Activated CD4-positive, alpha-beta T cell treated with anti-CD3 and anti-CD28 coated beads for 36 hours (primary cell): ENCODE measurements at regions not wholly inside any gene's neighbourhood (a gene's known extent, or its start where the extent isn't known, plus 50 kb on each side); places are given as distances from the start of the nearest gene placed in this dataset.
A peak's percentile ranks its signal among the peaks of the same experiment; 100 is the strongest.

ENCODE experiments used
- ATAC-seq: fragments of 200-7000 bp; cut with Tn5 transposase; one replicate; pipeline ENCODE4 v1.10.0; 2021; ENCODE audit warnings: mild to moderate bottlenecking, moderate library complexity
- CTCF ChIA-PET: fragments of 350-600 bp; sonication (Branson Sonifier 250); formaldehyde crosslinking; loops from one replicate; lab custom pipeline; 2021; ENCODE audit warnings: antibody characterized with exemption; lab: Charles Lee
- POLR2A ChIA-PET: fragments of 350-600 bp; sonication (Branson Sonifier 250); formaldehyde crosslinking; loops from one replicate; lab custom pipeline; 2021; ENCODE audit warnings: antibody characterized with exemption, inconsistent platforms; lab: Charles Lee
- DNase-seq: peaks from one replicate; pipeline ENCODE4 v3.0.0-alpha.2; 2020
- H3K27ac Mint-ChIP-seq: one replicate; pipeline ENCODE4 v1.8.0; 2021; ENCODE audit warnings: mixed read lengths
- H3K27me3 Mint-ChIP-seq: one replicate; pipeline ENCODE4 v1.8.0; 2021; ENCODE audit warnings: mixed read lengths
- H3K36me3 Mint-ChIP-seq: one replicate; pipeline ENCODE4 v1.8.0; 2021; ENCODE audit warnings: low read depth, mixed read lengths
- H3K4me1 Mint-ChIP-seq: one replicate; pipeline ENCODE4 v1.8.0; 2021; ENCODE audit warnings: mixed read lengths
- H3K4me3 Mint-ChIP-seq: one replicate; pipeline ENCODE4 v1.8.0; 2021; ENCODE audit warnings: mild to moderate bottlenecking, moderate library complexity, mixed read lengths
- H3K9me3 Mint-ChIP-seq: one replicate; pipeline ENCODE4 v1.8.0; 2021; ENCODE audit warnings: low read depth, mixed read lengths
- intact Hi-C, 2 experiments: fragments of 100-400 bp; cut with DNase I in 1 of 2; cut with micrococcal nuclease in 1 of 2; formaldehyde crosslinking; loops; one replicate each; pipeline versions ENCODE4 v1.14.2 to v1.15.1; 2022 to 2024; cut with DNase I, micrococcal nuclease

GRCh38 chr2:15738943-15739342 lies 147.3 kb downstream of the DDX1 start:
- Mint-ChIP-seq H3K36me3 (no peaks in the 10 kb centered on the region), H3K4me3 (no peak overlapping the region), H3K27ac (no peak overlapping the region), H3K9me3 (peaks cover 6% of the 10 kb centered on the region), H3K27me3 (peaks cover 8% of the 10 kb centered on the region), H3K4me1 (no peaks in the 10 kb centered on the region)
- ChIA-PET POLR2A (no interaction called here), CTCF (no interaction called here)
- ATAC-seq (no peak), DNase-seq (no peak)
- intact Hi-C loops = no loop called here

GRCh38 chr2:15744820-15745219 lies 153.2 kb downstream of the DDX1 start:
- no peaks in the 10 kb centered on the region for H3K36me3 Mint-ChIP-seq
- CTCF ChIA-PET = no interaction called here
- no peaks in the 10 kb centered on the region for H3K4me1 Mint-ChIP-seq
- no peak overlapping the region for H3K27ac Mint-ChIP-seq
- intact Hi-C loops = loop anchor here in 1 of 2 experiments (5.0 kb wide), 1 partner anchor 108 kb away; no protein-coding TSS in a partner anchor
- no peak overlapping the region for H3K4me3 Mint-ChIP-seq
- peaks cover 6% of the 10 kb centered on the region for H3K9me3 Mint-ChIP-seq
- H3K27me3 Mint-ChIP-seq = peaks cover 8% of the 10 kb centered on the region
- POLR2A ChIA-PET = no interaction called here
- no peak for DNase-seq
- ATAC-seq = no peak

GRCh38 chr2:15745350-15745749 lies 153.7 kb downstream of the DDX1 start:
- intact Hi-C loops = loop anchor here in 1 of 2 experiments (5.0 kb wide), 1 partner anchor 108 kb away; no protein-coding TSS in a partner anchor

GRCh38 chr2:15745907-15746702 lies 154.4 kb downstream of the DDX1 start:
- no peak overlapping the region for H3K4me3 Mint-ChIP-seq
- no peaks in the 10 kb centered on the region for H3K4me1 Mint-ChIP-seq
- ATAC-seq (no peak), DNase-seq (no peak)
- peaks cover 4% of the 10 kb centered on the region for H3K9me3 Mint-ChIP-seq
- H3K36me3 Mint-ChIP-seq = no peaks in the 10 kb centered on the region
- CTCF ChIA-PET = no interaction called here
- intact Hi-C loops = loop anchor here in 1 of 2 experiments (5.0 kb wide), 1 partner anchor 109 kb away; no protein-coding TSS in a partner anchor
- H3K27me3 Mint-ChIP-seq = peaks cover 5% of the 10 kb centered on the region
- POLR2A ChIA-PET = no interaction called here
- H3K27ac Mint-ChIP-seq = no peak overlapping the region

More at GRCh38 chr2:15745350-15745749, 153.7 kb downstream of the DDX1 start:
- no peak overlapping the region for H3K4me3 Mint-ChIP-seq
- no peaks in the 10 kb centered on the region for H3K4me1 Mint-ChIP-seq
- peaks cover 8% of the 10 kb centered on the region for H3K27me3 Mint-ChIP-seq
- H3K27ac Mint-ChIP-seq = no peak overlapping the region
- no peak for DNase-seq
- no peak for ATAC-seq
- H3K9me3 Mint-ChIP-seq = peaks cover 6% of the 10 kb centered on the region
- CTCF ChIA-PET = no interaction called here
- no peaks in the 10 kb centered on the region for H3K36me3 Mint-ChIP-seq
- POLR2A ChIA-PET = no interaction called here

- H3K27ac Mint-ChIP-seq = no peak overlapping the region
- no peaks in the 10 kb centered on the region for H3K4me1 Mint-ChIP-seq
- no peaks in the 10 kb centered on the region for H3K9me3 Mint-ChIP-seq
- ATAC-seq (no peak), DNase-seq (no peak)
- no peaks in the 10 kb centered on the region for H3K36me3 Mint-ChIP-seq
- H3K27me3 Mint-ChIP-seq = peaks cover 4% of the 10 kb centered on the region
- CTCF ChIA-PET = interaction anchor here (1.4 kb wide), 1 partner anchor 108 kb away, joined by 3 read pairs; no protein-coding TSS in a partner anchor
- POLR2A ChIA-PET = no interaction called here
- no peak overlapping the region for H3K4me3 Mint-ChIP-seq
- intact Hi-C loops = loop anchor here in 1 of 2 experiments (5.0 kb wide), 1 partner anchor 110 kb away; no protein-coding TSS in a partner anchor
Measured at GRCh38 chr2:15746703-15747550, 155.3 kb downstream of the DDX1 start.

- no peak for ATAC-seq
- Mint-ChIP-seq H3K9me3 (no peaks in the 10 kb centered on the region), H3K27me3 (peaks cover 3% of the 10 kb centered on the region), H3K4me1 (no peaks in the 10 kb centered on the region), H3K36me3 (no peaks in the 10 kb centered on the region), H3K4me3 (no peak overlapping the region), H3K27ac (no peak overlapping the region)
- DNase-seq = no peak
- ChIA-PET POLR2A (no interaction called here), CTCF (interaction anchor here (0.6 to 1.4 kb wide), 2 partner anchors 109 to 330 kb away, joined by 3 read pairs; no protein-coding TSS in a partner anchor)
- intact Hi-C loops = loop anchor here (1.0 to 5.0 kb wide), 2 partner anchors 111 kb away; no protein-coding TSS in a partner anchor
Measured at GRCh38 chr2:15747603-15748471, 156.2 kb downstream of the DDX1 start.

- Mint-ChIP-seq H3K27me3 (peaks cover 5% of the 10 kb centered on the region), H3K4me1 (no peaks in the 10 kb centered on the region), H3K36me3 (no peaks in the 10 kb centered on the region), H3K9me3 (no peaks in the 10 kb centered on the region), H3K4me3 (no peak overlapping the region), H3K27ac (no peak overlapping the region)
- ATAC-seq (no peak), DNase-seq (peak; percentile 52)
- CTCF ChIA-PET = interaction anchor here (0.6 to 1.4 kb wide), 4 partner anchors 110 to 498 kb away, joined by 3 to 4 read pairs (median 3); no protein-coding TSS in a partner anchor
- intact Hi-C loops = loop anchor here (1.0 to 5.0 kb wide), 2 partner anchors 112 kb away; no protein-coding TSS in a partner anchor
- POLR2A ChIA-PET = no interaction called here
Measured at GRCh38 chr2:15748736-15749323, 157.2 kb downstream of the DDX1 start.

- H3K27me3 Mint-ChIP-seq = peaks cover 5% of the 10 kb centered on the region
- no peaks in the 10 kb centered on the region for H3K9me3 Mint-ChIP-seq
- POLR2A ChIA-PET = no interaction called here
- CTCF ChIA-PET = interaction anchor here (0.6 to 0.9 kb wide), 2 partner anchors 117 to 497 kb away, joined by 3 to 4 read pairs; no protein-coding TSS in a partner anchor
- H3K27ac Mint-ChIP-seq = no peak overlapping the region
- H3K4me3 Mint-ChIP-seq = no peak overlapping the region
- intact Hi-C loops = loop anchor here in 1 of 2 experiments (5.0 kb wide), 1 partner anchor 112 kb away; no protein-coding TSS in a partner anchor
- ATAC-seq (no peak), DNase-seq (no peak)
- no peaks in the 10 kb centered on the region for H3K36me3 Mint-ChIP-seq
- no peaks in the 10 kb centered on the region for H3K4me1 Mint-ChIP-seq
Measured at GRCh38 chr2:15749460-15750432, 158.1 kb downstream of the DDX1 start.

- intact Hi-C loops = no loop called here
- no peaks in the 10 kb centered on the region for H3K9me3 Mint-ChIP-seq
- H3K4me1 Mint-ChIP-seq = no peaks in the 10 kb centered on the region
- peaks cover 6% of the 10 kb centered on the region for H3K27me3 Mint-ChIP-seq
- H3K27ac Mint-ChIP-seq = no peak overlapping the region
- DNase-seq (no peak), ATAC-seq (no peak)
- no peaks in the 10 kb centered on the region for H3K36me3 Mint-ChIP-seq
- CTCF ChIA-PET = no interaction called here
- no peak overlapping the region for H3K4me3 Mint-ChIP-seq
- POLR2A ChIA-PET = no interaction called here
Measured at GRCh38 chr2:15750433-15750814, 158.8 kb downstream of the DDX1 start.
